Pons (tissue), 1 donor: ENCODE measurements at regions not wholly inside any gene's neighbourhood (a gene's known extent, or its start where the extent isn't known, plus 50 kb on each side); places are given as distances from the start of the nearest gene placed in this dataset.
A peak's percentile ranks its signal among the peaks of the same experiment; 100 is the strongest.

Experiments
- DNase-seq: peaks from one replicate; pipeline ENCODE4 v3.0.0-alpha.2; 2016; ENCODE audit warnings: low spot score

DNA sequence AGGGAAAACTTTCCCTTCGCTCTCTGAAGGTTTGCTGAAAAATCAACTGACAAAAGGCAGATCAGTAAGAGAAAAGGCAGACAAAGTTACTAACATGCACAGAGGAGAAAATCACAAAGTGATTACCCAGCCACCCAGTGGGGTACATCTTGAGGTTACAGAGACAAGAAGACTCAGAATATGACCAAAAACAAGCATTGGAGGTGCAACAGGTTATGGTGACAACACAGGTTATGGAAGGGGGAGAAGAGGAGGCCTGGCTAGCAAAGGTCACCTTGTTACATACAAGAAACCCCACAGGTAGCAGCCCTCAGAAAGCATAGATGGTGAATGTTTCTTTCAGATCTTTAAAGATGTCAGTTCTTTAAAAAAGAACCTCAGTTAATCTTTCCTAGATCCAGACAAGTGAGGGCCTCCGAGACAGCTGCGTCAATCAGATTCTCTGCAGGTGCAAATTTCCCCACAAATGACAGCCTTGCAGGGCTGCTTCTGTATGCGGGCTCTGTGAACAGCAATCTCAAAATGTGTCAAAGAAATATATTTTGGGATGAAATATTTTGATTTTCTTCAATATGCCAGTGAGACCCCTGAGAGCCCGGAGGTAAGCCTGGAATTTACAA, 207.6 kb upstream of the RAB4A start:
- DNase-seq: no peak

DNA sequence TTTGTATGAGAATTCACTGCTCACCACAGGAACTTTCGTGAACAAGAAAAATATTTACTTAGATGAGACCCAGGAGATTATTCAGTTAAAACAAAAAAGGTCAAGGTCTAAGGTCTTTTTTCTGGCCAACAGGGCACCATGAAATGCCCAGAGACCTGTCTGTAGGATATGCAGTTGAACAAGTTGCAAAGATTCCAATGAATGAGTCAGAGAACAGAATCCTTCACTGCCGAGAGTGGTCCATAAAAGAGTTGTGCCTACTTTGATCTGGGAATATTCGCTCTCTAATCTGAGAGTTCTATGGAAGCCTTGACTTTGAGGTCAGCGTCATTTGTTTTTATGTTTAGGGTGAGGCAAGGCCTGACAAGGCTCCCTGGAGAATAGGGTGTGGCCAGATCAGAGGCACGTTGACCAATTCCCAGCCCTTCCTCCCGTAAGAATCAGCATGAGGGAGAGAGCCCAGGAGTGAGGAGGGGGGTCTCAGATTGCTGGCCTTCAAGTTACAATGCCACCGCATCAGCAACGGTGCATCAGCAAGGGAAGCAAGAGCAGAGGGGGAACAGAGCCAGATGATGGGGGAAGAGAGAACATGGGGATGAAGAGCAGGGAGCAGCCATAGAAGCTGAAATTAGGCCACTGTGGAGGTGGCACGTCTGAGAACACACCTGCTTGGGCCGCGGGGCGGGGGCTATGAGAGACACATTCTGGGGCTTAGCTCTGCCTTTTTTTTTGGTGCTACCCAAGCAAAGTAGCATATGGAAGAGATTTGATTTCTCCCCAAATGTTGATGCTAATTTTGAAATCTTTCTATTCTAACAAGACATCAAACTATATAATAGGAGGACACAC, 206.4 kb upstream of the RAB4A start:
- DNase-seq: no peak

DNA sequence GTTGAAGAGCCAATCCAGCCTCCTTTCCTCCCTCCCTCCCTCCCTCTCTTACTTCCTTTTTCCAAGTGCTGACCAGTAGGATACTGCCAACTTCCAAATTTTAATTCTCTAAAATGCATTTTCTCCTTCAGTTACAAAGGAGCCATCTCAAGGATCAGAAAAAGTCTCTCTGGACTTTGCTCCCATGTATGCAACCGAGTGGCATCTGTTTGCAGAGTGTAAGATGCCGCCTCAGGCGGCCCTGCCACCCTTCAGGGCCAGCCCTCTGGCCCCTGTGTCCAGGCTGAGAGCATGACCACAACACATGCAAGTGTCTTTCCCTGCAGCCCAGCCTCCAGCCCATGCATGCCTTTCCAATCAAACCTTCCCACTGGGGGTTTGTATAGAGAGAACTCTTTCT, 205.3 kb upstream of the RAB4A start:
- no peak for DNase-seq

- DNase-seq: no peak
These were observed 204.3 kb upstream of the RAB4A start for GRCh38 chr1:229066591-229066990.

DNA sequence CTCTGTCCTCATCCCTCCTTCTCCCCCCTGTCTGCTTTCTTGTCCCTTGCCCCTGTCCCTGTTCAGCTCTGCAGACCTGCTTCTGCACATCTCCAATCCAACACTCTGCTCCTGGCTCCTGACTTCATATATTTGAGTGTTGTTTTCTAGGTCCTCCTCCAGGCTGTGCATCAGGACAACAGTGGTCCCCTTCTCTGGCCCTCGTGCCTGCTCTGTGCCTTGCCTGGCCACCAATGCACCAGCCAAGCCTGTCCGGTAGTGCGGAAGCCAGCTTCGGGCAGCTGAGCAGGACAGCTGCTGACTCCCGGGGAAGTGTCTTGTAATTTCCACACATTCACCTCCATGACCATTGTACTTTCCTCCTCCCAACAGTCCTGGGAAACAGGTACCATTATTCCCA, 203.4 kb upstream of the RAB4A start:
- DNase-seq: no peak

DNA sequence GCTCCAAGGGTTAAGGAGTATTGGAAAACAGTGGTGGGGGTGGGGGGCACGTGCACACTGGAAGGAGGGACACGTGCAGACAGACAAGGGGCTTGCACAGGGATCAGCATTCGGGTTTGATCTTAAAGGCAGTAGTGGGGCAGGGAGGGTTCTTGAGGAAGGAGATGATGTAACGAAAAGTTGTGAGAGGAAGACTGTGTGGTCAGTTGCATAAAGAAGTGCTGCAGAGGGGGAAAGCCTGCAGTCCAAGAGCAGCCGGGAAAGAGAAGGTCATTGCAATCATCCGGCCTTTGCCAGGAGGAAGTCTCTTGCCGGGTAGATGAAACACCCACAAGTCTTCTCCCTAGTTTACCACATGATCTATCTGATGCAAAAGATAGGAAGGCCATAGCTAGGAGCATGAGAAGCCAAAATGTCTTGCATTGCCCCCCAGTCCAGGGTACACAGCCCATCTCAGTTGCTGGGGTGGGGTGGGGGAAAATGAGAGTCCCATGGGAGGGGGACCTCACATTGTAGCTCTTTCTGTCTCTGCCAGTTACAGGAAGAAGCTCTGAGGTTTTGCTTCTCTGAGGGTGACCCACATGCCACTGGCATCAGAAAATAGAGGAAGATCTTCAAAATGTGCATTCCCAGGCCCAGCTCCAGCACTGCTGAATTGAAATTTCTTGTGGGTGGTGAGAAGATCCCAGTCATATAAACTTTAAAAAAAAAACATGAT, 202.5 kb upstream of the RAB4A start:
- peak; percentile 80 for DNase-seq

- DNase-seq: no peak
These were observed 201.7 kb upstream of the RAB4A start for GRCh38 chr1:229069176-229069575.

- peak; percentile 79 for DNase-seq
These were observed 200.7 kb upstream of the RAB4A start for GRCh38 chr1:229070168-229070567.

DNA sequence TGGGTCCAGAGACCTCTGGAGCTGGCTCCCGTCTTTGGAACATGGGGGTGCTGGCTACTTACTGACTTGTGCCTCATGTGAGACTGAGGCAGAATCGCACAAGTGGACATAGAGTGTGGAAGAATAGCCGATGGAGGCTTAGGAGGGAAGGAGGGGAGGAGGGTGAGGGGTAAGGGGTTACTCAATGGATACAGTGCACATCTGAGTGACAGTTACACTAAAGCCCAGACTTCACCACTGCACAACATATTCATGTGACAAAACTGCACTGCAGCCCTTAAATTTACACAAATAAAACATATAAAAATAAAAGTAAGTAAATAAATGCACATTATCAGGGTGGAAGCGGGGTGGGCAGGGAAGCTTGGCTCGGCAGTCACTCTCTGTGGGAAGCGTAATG, 197.7 kb upstream of the RAB4A start:
- DNase-seq: no peak

DNA sequence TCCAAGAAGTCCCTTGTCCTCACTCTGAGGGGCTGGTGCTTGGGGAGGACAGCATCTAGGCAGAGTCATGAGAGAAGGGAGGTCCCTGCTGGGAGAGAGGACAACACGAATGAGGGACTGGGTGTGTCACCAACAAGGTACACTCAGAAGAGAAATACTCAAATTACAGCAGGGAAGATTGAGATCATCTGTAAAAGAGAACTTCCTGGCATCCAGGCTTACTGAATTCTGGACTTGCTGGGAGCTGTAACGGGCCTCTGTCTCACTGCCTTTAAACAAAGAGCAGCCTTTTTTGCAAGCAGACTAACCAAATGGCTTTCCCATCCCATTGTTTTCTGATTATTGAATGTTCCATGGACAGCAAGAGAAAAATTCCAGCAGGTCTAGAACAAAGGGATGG, 195.7 kb upstream of the RAB4A start:
- DNase-seq: peak; percentile 83

DNA sequence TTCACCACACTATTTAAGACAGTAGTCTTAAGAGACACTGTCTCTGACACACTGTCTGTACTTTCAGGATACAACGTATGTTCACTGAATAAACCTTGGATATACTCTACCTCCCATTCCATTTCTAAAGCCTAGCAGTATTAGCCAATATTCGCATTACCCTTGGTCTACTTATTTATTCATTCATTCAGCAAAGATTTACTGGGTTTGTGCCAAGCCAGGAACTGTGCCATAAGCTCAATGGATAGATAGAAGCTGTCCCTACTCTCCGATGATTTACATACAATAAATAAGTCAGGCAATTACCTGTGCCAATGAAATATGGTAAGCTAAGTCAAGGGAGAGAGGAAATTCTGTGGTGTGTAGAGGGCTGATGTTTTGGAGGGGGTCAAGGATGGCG, 195.2 kb upstream of the RAB4A start:
- DNase-seq: no peak

DNA sequence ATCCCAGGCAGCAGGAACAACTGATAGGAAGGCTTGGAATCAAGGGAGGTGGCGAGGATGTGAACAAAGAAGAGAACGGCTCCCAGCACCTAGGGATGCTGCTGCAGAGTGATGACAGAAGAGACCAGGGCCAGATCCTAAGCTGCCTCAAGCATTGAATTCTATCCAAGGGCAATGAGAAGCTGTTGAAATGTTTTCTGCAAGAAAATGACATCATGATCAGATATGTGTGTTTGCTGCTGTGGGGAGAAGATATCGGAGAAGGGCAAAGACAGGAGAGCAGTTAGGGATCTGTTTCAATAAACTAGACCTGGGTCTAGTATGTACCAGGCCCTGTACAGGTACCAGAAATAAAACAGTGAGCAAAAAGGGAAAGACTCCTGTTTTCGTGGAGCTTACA, 194.7 kb upstream of the RAB4A start:
- DNase-seq: no peak

DNA sequence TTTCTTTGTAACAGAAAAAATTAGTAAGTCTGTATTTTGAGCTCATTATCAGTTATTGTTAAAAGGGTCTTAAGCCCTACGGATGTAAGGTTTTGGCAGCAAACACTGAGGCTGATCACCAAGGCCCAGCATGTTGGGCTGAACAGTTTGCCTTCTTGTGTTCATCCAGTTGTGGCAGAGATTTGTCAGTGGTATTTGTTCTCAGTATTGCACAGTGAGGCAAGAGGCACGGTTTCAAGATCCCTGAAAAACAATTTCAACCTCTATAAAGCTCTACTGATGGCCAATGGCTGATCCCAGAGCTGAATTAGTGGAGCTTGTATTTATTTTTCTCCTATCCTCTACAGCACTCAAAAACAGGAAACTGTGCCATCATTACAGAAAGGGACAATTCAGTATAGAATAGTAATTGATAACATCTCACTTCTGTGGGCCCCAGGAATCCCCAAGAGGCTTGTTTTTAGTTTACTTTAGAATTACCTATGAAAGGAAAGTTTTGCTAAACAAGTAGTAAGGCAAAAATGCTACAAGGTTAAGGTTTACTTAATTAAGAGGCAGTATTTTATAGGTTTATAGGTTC, 191.8 kb upstream of the RAB4A start:
- DNase-seq: no peak

- no peak for DNase-seq
These were observed 190.6 kb upstream of the RAB4A start for GRCh38 chr1:229080361-229080760.

DNA sequence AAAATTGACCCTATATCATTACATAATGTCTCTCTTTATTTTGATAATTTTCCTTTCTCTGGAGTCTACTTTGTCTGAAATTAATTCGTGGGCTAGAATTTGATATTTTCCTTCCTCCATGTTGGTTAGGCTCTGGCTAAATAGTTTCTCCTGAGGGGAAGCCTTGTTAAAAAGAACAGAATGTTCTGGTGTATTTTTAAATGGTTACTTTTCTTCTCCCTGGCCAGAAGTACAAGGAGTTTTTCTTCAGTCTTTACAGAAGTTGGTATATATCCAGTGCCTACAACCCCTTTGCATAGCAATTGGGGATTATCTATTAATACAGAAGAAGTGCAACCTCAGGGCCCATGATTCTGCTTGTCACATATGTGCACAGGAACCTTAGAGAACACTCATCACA, 185.6 kb upstream of the RAB4A start:
- no peak for DNase-seq

DNA sequence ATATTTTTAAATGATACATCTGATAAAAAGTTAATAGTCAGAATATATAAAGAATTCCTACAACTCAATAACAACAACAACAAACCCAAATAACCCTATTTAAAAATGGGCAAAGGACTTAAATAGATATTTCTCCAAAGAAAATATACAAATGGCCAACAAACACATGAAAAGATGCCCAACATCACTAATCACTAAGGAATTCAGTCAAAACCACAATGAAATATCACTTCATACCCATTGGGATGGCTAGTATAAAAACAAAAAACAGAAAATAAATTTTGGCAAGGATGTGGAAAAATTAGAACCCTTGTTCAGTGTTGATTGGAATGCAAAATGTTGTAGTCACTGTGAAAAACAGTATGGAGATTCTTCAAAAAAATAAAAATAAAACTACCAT, 184.8 kb upstream of the RAB4A start:
- DNase-seq: no peak

GRCh38 chr1:229086686-229087085, 184.2 kb upstream of the RAB4A start:
- DNase-seq: no peak

- no peak for DNase-seq
These were observed 183.6 kb upstream of the RAB4A start for GRCh38 chr1:229087339-229087738.

DNA sequence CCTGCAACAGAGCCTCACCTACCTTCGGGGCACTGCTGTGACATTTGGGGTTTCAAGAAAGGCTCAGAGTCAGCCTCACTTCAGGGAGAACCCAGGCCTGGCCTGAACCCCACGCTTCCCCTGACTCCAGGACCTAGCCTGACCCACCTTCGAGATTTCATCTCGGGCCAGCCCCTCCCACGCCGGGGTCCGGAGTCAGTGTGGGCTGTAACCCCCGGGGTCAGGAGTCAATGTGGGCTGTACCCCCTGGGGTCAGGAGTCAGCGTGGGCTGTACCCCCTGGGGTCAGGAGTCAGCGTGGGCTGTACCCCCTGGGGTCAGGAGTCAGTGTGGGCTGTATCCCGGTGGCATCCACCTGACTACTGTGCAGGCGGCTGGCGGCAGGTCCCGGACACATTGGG, 183.0 kb upstream of the RAB4A start:
- DNase-seq: no peak

DNA sequence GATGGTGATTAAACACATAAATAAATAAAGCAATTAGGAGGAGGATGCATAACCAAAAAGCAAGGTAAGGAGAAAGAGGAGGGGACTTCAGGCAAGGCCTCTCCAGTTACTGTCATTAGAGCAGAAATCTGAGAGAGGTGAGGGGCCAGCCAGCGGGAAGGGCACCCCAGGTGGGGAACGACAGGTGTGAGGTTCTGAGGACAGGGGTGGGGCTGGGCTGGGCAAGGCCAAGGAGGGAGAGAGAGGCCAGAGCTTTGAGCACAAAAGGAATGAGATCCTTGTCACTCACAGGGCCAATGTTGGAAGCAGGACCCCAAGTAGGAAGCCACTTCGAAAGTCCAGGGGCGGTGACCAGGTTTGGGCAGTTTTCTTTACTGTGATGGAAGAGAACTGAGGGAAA, 182.2 kb upstream of the RAB4A start:
- no peak for DNase-seq

- no peak for DNase-seq
These were observed 181.2 kb upstream of the RAB4A start for GRCh38 chr1:229089586-229090208.

DNA sequence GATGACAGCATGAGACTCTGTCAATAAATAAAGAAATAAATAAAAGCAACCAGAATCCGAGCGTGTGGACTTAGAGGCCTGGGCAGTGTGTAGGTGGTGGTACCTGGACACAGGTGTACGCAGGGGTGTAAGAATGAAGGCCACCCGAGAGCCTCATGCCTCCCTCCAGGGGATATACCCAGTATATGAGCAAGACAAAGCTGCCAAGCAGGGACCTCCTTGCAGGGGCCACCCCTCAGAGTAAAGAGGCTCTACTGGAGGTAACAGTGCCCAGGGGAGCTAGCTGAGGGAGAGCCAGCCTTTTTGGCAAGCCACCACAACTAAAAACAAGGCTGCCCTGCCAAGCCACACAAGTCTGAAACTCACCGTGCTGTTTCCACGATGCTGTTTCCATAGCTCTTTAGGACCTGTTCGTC, 179.2 kb upstream of the RAB4A start:
- DNase-seq: no peak
